CD4-positive, alpha-beta T cell (primary cell): ENCODE measurements at regions not wholly inside any gene's neighbourhood (a gene's known extent, or its start where the extent isn't known, plus 50 kb on each side); places are given as distances from the start of the nearest gene placed in this dataset.

Experiments used
- ATAC-seq: fragments of 200-7000 bp; cut with Tn5 transposase; one replicate; pipeline ENCODE4 v1.10.0; 2022; ENCODE audit warnings: mild to moderate bottlenecking; ENCODE audit not compliant: poor library complexity
- CTCF ChIA-PET: fragments of 350-600 bp; sonication (Branson Sonifier 250); formaldehyde crosslinking; loops from one replicate; lab custom pipeline; 2021; ENCODE audit warnings: antibody characterized with exemption, inconsistent platforms; lab: Charles Lee
- POLR2A ChIA-PET: fragments of 350-600 bp; sonication (Branson Sonifier 250); formaldehyde crosslinking; loops from one replicate; lab custom pipeline; 2021; ENCODE audit warnings: antibody characterized with exemption, inconsistent platforms; lab: Charles Lee
- DNase-seq, 14 experiments: peaks; one replicate each; pipeline ENCODE4 v3.0.0-alpha.2; 2013 to 2020; ENCODE audit warnings: mixed read lengths in 2 of 14
- H3K27ac ChIP-seq, 2 donors: one replicate each; pipeline versions ENCODE4 v1.5.1 to v1.7.0; 2013; ENCODE audit warnings: low read length in 2 of 2, low read depth in 1 of 2, mild to moderate bottlenecking in 1 of 2
- H3K27me3 ChIP-seq, 2 experiments: 1 replicate in 1 of 2; 2 replicates in 1 of 2; pipeline versions ENCODE4 v1.6.1 to v1.7.0; 2013; ENCODE audit warnings: low read length in 2 of 2, control low read depth in 1 of 2, mild to moderate bottlenecking in 1 of 2, moderate library complexity in 1 of 2; ENCODE audit not compliant: insufficient read depth in 2 of 2, control insufficient read depth in 1 of 2
- H3K36me3 ChIP-seq: one replicate; pipeline ENCODE4 v1.6.1; 2013; ENCODE audit warnings: low read length, control low read depth; ENCODE audit not compliant: insufficient read depth
- H3K4me1 ChIP-seq: one replicate; pipeline ENCODE4 v1.6.1; 2013; ENCODE audit warnings: low read length, control low read depth; ENCODE audit not compliant: insufficient read depth
- H3K4me3 ChIP-seq: one replicate; pipeline ENCODE4 v1.5.1; 2013; ENCODE audit warnings: mild to moderate bottlenecking, low read length, moderate library complexity
- H3K9me3 ChIP-seq, 2 experiments: 1 replicate in 1 of 2; 2 replicates in 1 of 2; pipeline versions ENCODE4 v1.6.1 to v1.7.0; 2013; ENCODE audit warnings: low read length in 2 of 2, mild to moderate bottlenecking in 2 of 2, control low read depth in 1 of 2, moderate library complexity in 1 of 2; ENCODE audit not compliant: control insufficient read depth in 1 of 2, insufficient read depth in 1 of 2
- H3K27ac Mint-ChIP-seq: one replicate; pipeline ENCODE4 v1.8.0; 2020; ENCODE audit warnings: mixed read lengths
- H3K27me3 Mint-ChIP-seq: one replicate; pipeline ENCODE4 v1.8.0; 2021; ENCODE audit warnings: mixed read lengths
- H3K36me3 Mint-ChIP-seq: one replicate; pipeline ENCODE4 v1.8.0; 2021; ENCODE audit warnings: low read depth, mixed read lengths
- H3K4me1 Mint-ChIP-seq: one replicate; pipeline ENCODE4 v1.8.0; 2021; ENCODE audit warnings: low read depth, mixed read lengths
- H3K4me3 Mint-ChIP-seq: one replicate; pipeline ENCODE4 v1.8.0; 2020; ENCODE audit warnings: mild to moderate bottlenecking, mixed read lengths
- H3K9me3 Mint-ChIP-seq: one replicate; pipeline ENCODE4 v1.8.0; 2020; ENCODE audit warnings: mixed read lengths
- CTCF ChIP-seq: fragments of 200-600 bp; IDR thresholded peaks from one replicate; pipeline ENCODE4 v1.8.0; 2022; ENCODE audit warnings: antibody characterized with exemption, mild to moderate bottlenecking
- intact Hi-C, 2 experiments: fragments of 100-400 bp; cut with DNase I in 1 of 2; cut with micrococcal nuclease in 1 of 2; formaldehyde crosslinking; loops; one replicate each; pipeline versions ENCODE4 v1.15.1 to v1.9.0; 2023 to 2025; cut with DNase I, micrococcal nuclease

- H3K36me3 ChIP-seq: no peaks in the 10 kb centered on the region
- Mint-ChIP-seq H3K27ac (peak overlapping the region; percentile 99), H3K27me3 (no peaks in the 10 kb centered on the region), H3K9me3 (no peaks in the 10 kb centered on the region), H3K4me1 (peaks cover 36% of the 10 kb centered on the region), H3K36me3 (peaks cover 20% of the 10 kb centered on the region), H3K4me3 (peak overlapping the region; percentile 95)
- H3K27me3 ChIP-seq: no peaks in the 10 kb centered on the region
- H3K9me3 ChIP-seq: no peaks in the 10 kb centered on the region
- H3K4me1 ChIP-seq: peaks cover 27% of the 10 kb centered on the region
- TF ChIP-seq CTCF: no peak
- peak overlapping the region; percentile 13 to 32 for H3K27ac ChIP-seq
- ChIA-PET POLR2A (interaction anchor here (1.1 to 1.6 kb wide), 3 partner anchors 17 to 1721 kb away, joined by 3 to 16 read pairs (median 7); partner anchors contain the start of gene TMSB4Y), CTCF (no interaction called here)
- intact Hi-C loops: loop anchor here (2.0 to 5.0 kb wide), 2 partner anchors 32 to 33 kb away; no protein-coding TSS in a partner anchor
- peak overlapping the region; percentile 47 for H3K4me3 ChIP-seq
- ATAC-seq: peak; percentile 87
- DNase-seq: peak in 5 of 14 experiments; percentile 5 to 66 (median 56)
These were observed 900.4 kb downstream of the NLGN4Y start for GRCh38 chrY:15424665-15425132.

- Mint-ChIP-seq H3K9me3 (peaks cover 2% of the 10 kb centered on the region), H3K36me3 (no peaks in the 10 kb centered on the region), H3K4me3 (no peak overlapping the region), H3K27me3 (no peaks in the 10 kb centered on the region), H3K4me1 (peaks cover 24% of the 10 kb centered on the region), H3K27ac (peak overlapping the region; percentile 62)
- POLR2A ChIA-PET: interaction anchor here (2.0 kb wide), 1 partner anchor 15 kb away, joined by 7 read pairs; no protein-coding TSS in a partner anchor
- DNase-seq (no peak), ATAC-seq (no peak)
- Histone ChIP-seq H3K27ac (no peak overlapping the region), H3K36me3 (no peaks in the 10 kb centered on the region), H3K27me3 (no peaks in the 10 kb centered on the region), H3K4me3 (no peak overlapping the region), H3K4me1 (peaks cover 13% of the 10 kb centered on the region), H3K9me3 (no peaks in the 10 kb centered on the region)
- TF ChIP-seq CTCF: no peak
- CTCF ChIA-PET: no interaction called here
- intact Hi-C loops: no loop called here
These were observed 915.8 kb downstream of the NLGN4Y start for GRCh38 chrY:15440021-15440695.

GRCh38 chrY:15440696-15441408 lies 916.5 kb downstream of the NLGN4Y start:
- intact Hi-C loops: no loop called here
- no peaks in the 10 kb centered on the region for H3K27me3 Mint-ChIP-seq
- CTCF ChIA-PET: no interaction called here
- peak overlapping the region; percentile 62 for H3K27ac Mint-ChIP-seq
- no peak overlapping the region for H3K4me3 ChIP-seq
- H3K9me3 Mint-ChIP-seq: peaks cover 2% of the 10 kb centered on the region
- H3K4me3 Mint-ChIP-seq: peak overlapping the region; percentile 7
- TF ChIP-seq CTCF: no peak
- H3K4me1 ChIP-seq: peaks cover 13% of the 10 kb centered on the region
- POLR2A ChIA-PET: interaction anchor here (2.0 kb wide), 1 partner anchor 16 kb away, joined by 7 read pairs; no protein-coding TSS in a partner anchor
- DNase-seq (peak in 2 of 14 experiments; percentile 2 to 31), ATAC-seq (peak; percentile 37)
- no peak overlapping the region for H3K27ac ChIP-seq
- H3K36me3 ChIP-seq: no peaks in the 10 kb centered on the region
- no peaks in the 10 kb centered on the region for H3K27me3 ChIP-seq
- H3K4me1 Mint-ChIP-seq: peaks cover 24% of the 10 kb centered on the region
- no peaks in the 10 kb centered on the region for H3K9me3 ChIP-seq
- H3K36me3 Mint-ChIP-seq: no peaks in the 10 kb centered on the region
